Ectodermal cell (in vitro differentiated cells): ENCODE measurements at regions not wholly inside any gene's neighbourhood (a gene's known extent, or its start where the extent isn't known, plus 50 kb on each side); places are given as distances from the start of the nearest gene placed in this dataset.
"Not testable (repeated sequence)": the region's sequence is repeated elsewhere in the genome, so short reads cannot be mapped to it uniquely, and the experiment has no call there.

Experiments
- H3K27ac ChIP-seq: 2 replicates; pipeline ENCODE4 v1.7.0; 2013; ENCODE audit warnings: mild to moderate bottlenecking, low read depth, low read length; ENCODE audit not compliant: insufficient read depth, poor library complexity, severe bottlenecking
- H3K27me3 ChIP-seq: 2 replicates; pipeline ENCODE4 v1.7.0; 2013; ENCODE audit warnings: mild to moderate bottlenecking, low read length; ENCODE audit not compliant: insufficient read depth, control insufficient read depth, poor library complexity, severe bottlenecking
- H3K36me3 ChIP-seq: one replicate; pipeline ENCODE4 v1.7.0; 2013; ENCODE audit warnings: low read length; ENCODE audit not compliant: control insufficient read depth, insufficient read depth
- H3K4me1 ChIP-seq: one replicate; pipeline ENCODE4 v1.7.0; 2013; ENCODE audit warnings: low read length; ENCODE audit not compliant: control insufficient read depth, insufficient read depth
- H3K4me3 ChIP-seq: 2 replicates; pipeline ENCODE4 v1.7.0; 2013; ENCODE audit warnings: low read depth, low read length, control low read depth; ENCODE audit not compliant: insufficient read depth
- H3K9me3 ChIP-seq: 2 replicates; pipeline ENCODE4 v1.7.0; 2013; ENCODE audit warnings: mild to moderate bottlenecking, low read length, moderate library complexity; ENCODE audit not compliant: control insufficient read depth
- WGBS, 2 experiments: methylation state at CpG; one replicate each; pipeline ENCODE4 v1.1.7; 2013; ENCODE audit warnings: missing lambda C conversion rate in 2 of 2; 5-methylcytosine and 5-hydroxymethylcytosine counted together

GRCh38 chr2:144654523-144654922 is 134.6 kb upstream of the ZEB2 start:
- peaks cover under 1% of the 10 kb centered on the region for H3K4me1 ChIP-seq
- H3K9me3 ChIP-seq, result no peaks in the 10 kb centered on the region
- H3K4me3 ChIP-seq, result no peak overlapping the region
- no peak overlapping the region for H3K27ac ChIP-seq
- no peaks in the 10 kb centered on the region for H3K27me3 ChIP-seq
- H3K36me3 ChIP-seq, result no peaks in the 10 kb centered on the region
- 90% methylated on average over 3 of the region's 3 CpGs for WGBS, 2 experiments

- H3K9me3 ChIP-seq, result no peaks in the 10 kb centered on the region
- peaks cover 7% of the 10 kb centered on the region for H3K4me1 ChIP-seq
- WGBS, 2 experiments, result 76 to 81% methylated on average over 6 of the region's 6 CpGs
- no peak overlapping the region for H3K4me3 ChIP-seq
- no peaks in the 10 kb centered on the region for H3K36me3 ChIP-seq
- H3K27me3 ChIP-seq, result no peaks in the 10 kb centered on the region
- no peak overlapping the region for H3K27ac ChIP-seq
Observed at GRCh38 chr2:144650907-144651306, 131.0 kb upstream of the ZEB2 start.

- WGBS, 2 experiments, result 31 to 33% methylated on average over 11 of the region's 13 CpGs
- peaks cover 7% of the 10 kb centered on the region for H3K4me1 ChIP-seq
Observed at GRCh38 chr2:144648837-144649465, 129.0 kb upstream of the ZEB2 start.

GRCh38 chr2:144645083-144645778 is 125.3 kb upstream of the ZEB2 start:
- no peak overlapping the region for H3K27ac ChIP-seq
- H3K4me1 ChIP-seq, result peaks cover 7% of the 10 kb centered on the region

More at GRCh38 chr2:144648837-144649465, 129.0 kb upstream of the ZEB2 start:
- no peak overlapping the region for H3K4me3 ChIP-seq
- no peak overlapping the region for H3K27ac ChIP-seq
- H3K9me3 ChIP-seq, result no peaks in the 10 kb centered on the region
- H3K36me3 ChIP-seq, result no peaks in the 10 kb centered on the region
- H3K27me3 ChIP-seq, result no peaks in the 10 kb centered on the region

GRCh38 chr2:144644549-144644948 is 124.6 kb upstream of the ZEB2 start:
- H3K4me3 ChIP-seq, result no peak overlapping the region
- H3K27me3 ChIP-seq, result no peaks in the 10 kb centered on the region
- no peaks in the 10 kb centered on the region for H3K9me3 ChIP-seq
- H3K27ac ChIP-seq, result no peak overlapping the region
- 93 to 96% methylated on average over 3 of the region's 3 CpGs for WGBS, 2 experiments
- H3K4me1 ChIP-seq, result peaks cover 6% of the 10 kb centered on the region
- no peaks in the 10 kb centered on the region for H3K36me3 ChIP-seq

More at GRCh38 chr2:144645083-144645778, 125.3 kb upstream of the ZEB2 start:
- WGBS, 2 experiments, result 92 to 95% methylated on average over 3 of the region's 3 CpGs
- Histone ChIP-seq H3K9me3 (no peaks in the 10 kb centered on the region), H3K36me3 (no peaks in the 10 kb centered on the region), H3K27me3 (no peaks in the 10 kb centered on the region), H3K4me3 (no peak overlapping the region)

GRCh38 chr2:144643537-144644336 is 123.8 kb upstream of the ZEB2 start:
- Histone ChIP-seq H3K27ac (no peak overlapping the region), H3K4me3 (no peak overlapping the region), H3K36me3 (no peaks in the 10 kb centered on the region), H3K9me3 (no peaks in the 10 kb centered on the region), H3K27me3 (no peaks in the 10 kb centered on the region), H3K4me1 (no peaks in the 10 kb centered on the region)
- WGBS, 2 experiments, result 83 to 91% methylated on average over 5 of the region's 6 CpGs

GRCh38 chr2:144642856-144643255 is 122.9 kb upstream of the ZEB2 start:
- Histone ChIP-seq H3K36me3 (no peaks in the 10 kb centered on the region), H3K27ac (no peak overlapping the region)
- 96 to 97% methylated on average over 2 of the region's 2 CpGs for WGBS, 2 experiments

GRCh38 chr2:144642131-144642530 is 122.2 kb upstream of the ZEB2 start:
- no peak overlapping the region for H3K4me3 ChIP-seq
- no peaks in the 10 kb centered on the region for H3K9me3 ChIP-seq
- WGBS, 2 experiments, result 49 to 56% methylated on average over 2 of the region's 2 CpGs
- no peaks in the 10 kb centered on the region for H3K36me3 ChIP-seq
- H3K27ac ChIP-seq, result no peak overlapping the region
- H3K27me3 ChIP-seq, result no peaks in the 10 kb centered on the region
- no peaks in the 10 kb centered on the region for H3K4me1 ChIP-seq

More at GRCh38 chr2:144642856-144643255, 122.9 kb upstream of the ZEB2 start:
- no peak overlapping the region for H3K4me3 ChIP-seq
- no peaks in the 10 kb centered on the region for H3K4me1 ChIP-seq
- H3K9me3 ChIP-seq, result no peaks in the 10 kb centered on the region
- no peaks in the 10 kb centered on the region for H3K27me3 ChIP-seq

GRCh38 chr2:144638250-144638649 is 118.3 kb upstream of the ZEB2 start:
- 90 to 93% methylated on average over 4 of the region's 4 CpGs for WGBS, 2 experiments
- H3K9me3 ChIP-seq, H3K4me1 ChIP-seq, H3K27me3 ChIP-seq, H3K36me3 ChIP-seq, H3K4me3 ChIP-seq, H3K27ac ChIP-seq: not testable (repeated sequence)

- not testable (repeated sequence) for H3K27ac ChIP-seq, H3K27me3 ChIP-seq, H3K4me3 ChIP-seq, H3K36me3 ChIP-seq, H3K9me3 ChIP-seq, H3K4me1 ChIP-seq
- 78 to 100% methylated on average over 1 of the region's 1 CpG for WGBS, 2 experiments
Observed at GRCh38 chr2:144636860-144637259, 116.9 kb upstream of the ZEB2 start.
